HK-2 (cell line): ENCODE measurements at regions not wholly inside any gene's neighbourhood (a gene's known extent, or its start where the extent isn't known, plus 50 kb on each side); places are given as distances from the start of the nearest gene placed in this dataset.

Source experiments
- DNase-seq: peaks from one replicate; pipeline ENCODE4 v3.0.0-alpha.2; 2018; ENCODE audit not compliant: unreplicated experiment

DNA sequence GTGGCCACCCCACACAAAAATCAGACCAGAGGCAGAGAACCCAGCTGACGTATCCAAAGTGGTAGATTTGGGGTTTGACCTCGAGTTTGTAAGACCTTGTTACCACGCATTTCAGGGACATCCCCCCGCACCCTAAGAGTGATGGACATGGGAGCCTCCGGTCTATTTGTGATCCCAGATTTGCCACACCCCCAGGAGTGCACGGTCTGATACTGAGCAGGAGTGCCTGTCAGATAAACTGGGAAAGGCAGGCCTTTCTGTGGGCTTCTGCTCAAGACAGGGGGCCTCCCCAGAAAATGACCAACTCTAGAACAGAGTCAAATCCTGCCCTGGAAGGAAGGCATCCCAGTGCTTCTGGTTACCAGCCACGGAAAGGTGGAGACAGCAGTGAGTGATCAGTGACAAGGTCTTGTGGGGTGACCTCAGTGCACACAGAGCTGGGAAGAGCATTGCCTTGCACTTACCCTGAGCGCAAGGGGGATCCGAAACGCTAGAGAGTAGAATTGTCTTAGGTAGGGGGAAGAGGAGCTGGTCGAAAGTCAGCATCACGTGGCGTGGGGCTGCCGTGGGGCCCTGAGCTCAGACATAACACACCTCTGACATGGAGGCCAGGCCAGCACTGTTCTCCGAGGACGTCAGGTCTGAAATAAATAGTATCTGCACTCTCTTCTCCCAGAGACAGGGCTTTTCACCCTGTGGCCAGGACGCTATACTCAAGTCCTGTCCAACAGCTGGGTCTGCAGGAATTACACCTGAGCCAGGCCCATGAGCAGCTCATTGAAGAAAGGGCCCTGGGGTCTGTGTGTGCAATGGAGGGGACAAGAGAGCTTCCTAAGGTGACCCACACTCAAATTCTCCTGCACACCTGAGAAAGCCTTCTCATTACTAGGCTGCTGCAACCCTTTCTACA, 242.4 kb upstream of the SALL3 start:
- no peak for DNase-seq

DNA sequence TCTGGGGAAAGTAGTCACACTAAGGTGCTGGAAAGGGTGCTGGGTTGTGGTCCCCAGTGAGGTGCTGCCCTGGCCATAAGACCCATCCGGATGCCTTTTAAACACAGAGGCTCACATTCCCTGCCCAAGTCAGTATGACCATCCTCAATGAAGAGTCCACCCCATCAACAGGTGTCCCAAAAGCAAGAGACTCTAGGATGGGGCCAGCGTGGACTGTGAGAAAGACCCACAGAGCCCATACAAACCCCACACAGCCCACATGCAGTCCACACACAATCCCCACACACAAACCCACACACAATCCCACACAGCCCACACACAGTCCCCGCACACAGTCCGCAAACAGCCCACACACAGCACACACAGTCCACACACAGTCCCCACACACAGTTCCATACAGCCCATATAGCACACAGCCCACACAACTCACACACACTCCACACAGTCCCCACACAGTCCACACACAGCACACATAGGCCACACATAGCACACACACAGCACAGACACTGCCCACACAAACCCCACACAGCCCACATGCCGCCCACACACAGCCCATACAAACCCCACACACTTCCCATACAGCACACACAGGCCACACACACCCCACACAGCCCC, 241.4 kb upstream of the SALL3 start:
- no peak for DNase-seq

DNA sequence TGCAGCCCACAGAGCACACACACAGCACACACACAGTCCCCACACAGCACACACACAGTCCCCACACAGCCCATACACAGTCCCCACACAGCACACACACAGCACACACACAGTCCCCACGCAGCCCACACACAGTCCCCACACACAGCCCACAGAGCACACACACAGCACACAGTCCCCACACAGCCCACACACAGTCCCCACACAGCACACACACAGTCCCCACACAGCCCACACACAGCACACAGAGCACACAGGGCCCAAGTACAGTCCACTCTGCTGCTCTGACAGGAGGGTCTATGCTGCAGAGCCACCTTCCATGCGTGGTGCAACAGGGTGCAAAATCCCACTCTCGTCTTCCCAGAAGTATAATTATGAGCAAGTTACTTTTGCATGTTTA, 240.5 kb upstream of the SALL3 start:
- no peak for DNase-seq

- no peak for DNase-seq
Measured at GRCh38 chr18:78739882-78740677, 239.5 kb upstream of the SALL3 start.

DNA sequence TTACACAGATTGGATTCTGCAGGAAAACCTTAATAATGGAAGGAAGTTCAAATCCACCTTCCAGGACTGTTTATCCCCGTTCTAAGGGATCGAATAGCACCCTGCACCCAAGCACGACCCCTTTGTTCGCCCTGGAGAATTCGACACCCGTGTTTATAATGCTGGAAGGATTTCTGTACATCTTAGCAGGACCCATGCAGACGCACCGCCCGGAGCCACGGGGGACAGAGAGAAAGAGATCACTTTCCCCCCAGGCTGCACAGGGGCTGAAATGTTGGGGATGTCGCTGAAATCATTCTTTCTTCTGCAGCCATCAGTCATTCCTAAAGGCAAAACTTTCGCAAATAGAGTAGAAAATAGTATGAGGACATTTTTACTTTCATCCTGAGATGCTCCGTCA, 238.7 kb upstream of the SALL3 start:
- no peak for DNase-seq

GRCh38 chr18:78741381-78742217, 238.0 kb upstream of the SALL3 start:
- no peak for DNase-seq

DNA sequence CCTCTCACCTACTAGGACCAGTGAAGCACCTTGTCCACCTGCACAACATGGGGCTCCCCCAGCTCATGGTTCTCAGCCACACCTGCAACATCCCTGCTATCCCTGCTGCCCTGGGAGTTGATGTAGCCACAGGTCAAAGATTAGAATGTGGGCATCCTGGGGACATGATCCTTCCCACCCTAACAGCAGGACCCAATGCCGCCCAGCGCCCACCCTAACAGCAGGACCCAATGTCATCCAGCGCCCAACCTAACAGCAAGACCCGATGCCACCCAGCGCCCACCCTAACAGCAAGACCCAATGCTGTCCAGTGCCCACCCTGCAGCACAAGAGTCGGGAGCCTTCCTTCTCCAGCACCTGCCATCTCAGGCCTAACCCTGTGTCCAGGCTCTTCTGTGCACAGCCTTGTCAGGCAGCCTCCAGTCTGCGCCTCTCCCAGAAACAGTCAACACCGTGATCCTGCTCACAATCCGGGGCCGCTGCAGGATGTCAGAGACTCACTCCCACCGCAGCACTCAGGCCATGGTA, 237.3 kb upstream of the SALL3 start:
- DNase-seq = no peak

- no peak for DNase-seq
Measured at GRCh38 chr18:78743078-78743477, 236.5 kb upstream of the SALL3 start.

DNA sequence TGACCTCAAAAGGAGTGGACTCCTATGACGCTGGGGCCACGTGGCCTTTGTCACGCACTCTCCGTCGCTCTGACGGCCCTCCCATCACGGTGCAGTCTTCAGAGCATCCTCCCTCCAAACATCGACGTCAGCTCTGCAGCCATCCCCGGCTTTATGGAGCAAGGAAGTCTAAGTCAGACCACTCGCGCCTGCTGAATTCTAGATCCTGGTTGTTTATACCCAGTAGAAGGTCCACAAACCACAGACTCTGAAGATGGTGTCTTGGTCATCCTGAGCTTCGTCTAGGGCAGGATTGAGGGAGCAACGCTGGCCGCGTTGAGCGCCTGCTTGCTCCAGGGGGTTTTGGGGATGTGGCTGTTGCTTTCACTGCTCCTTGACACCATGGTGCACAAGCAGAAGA, 228.0 kb upstream of the SALL3 start:
- DNase-seq = no peak

DNA sequence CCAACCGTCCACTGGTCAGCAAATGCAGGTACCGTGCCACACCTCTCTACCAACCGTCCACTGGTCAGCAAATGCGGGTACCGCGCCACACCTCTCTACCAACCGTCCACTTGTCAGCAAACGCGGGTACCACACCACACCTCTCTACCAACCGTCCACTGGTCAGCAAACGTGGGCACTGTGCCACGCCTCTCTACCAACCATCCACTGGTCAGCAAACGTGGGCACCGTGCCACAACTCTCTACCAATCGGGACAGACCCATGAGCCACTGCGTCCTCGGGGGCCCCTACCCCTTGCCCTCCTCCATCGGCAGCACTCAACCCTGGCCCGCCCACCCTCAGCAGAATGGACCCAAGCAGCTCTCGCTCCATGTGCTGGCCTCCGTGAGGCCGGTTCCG, 226.4 kb upstream of the SALL3 start:
- DNase-seq = no peak

GRCh38 chr18:78754311-78755043, 225.1 kb upstream of the SALL3 start:
- DNase-seq = no peak

DNA sequence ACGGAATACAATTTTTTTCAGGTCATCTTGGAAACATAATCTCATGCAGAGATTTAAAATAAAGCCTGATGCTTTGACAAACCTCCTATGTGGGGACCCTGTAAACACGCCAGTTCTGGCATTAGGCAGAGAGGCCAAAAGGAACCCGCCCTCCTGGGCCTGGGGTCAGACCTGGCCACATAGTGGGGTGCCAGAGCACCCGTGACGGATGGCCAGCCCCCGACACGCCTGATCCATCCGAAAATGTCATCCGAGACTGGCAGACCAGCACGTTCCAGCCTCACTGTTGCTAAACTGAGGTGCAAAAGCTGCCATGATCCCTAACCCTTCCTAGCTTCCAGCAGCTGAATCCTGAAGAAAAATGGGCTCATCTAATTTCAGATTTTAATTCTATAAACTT, 222.6 kb upstream of the SALL3 start:
- DNase-seq = no peak

GRCh38 chr18:78758496-78758895, 221.1 kb upstream of the SALL3 start:
- no peak for DNase-seq

DNA sequence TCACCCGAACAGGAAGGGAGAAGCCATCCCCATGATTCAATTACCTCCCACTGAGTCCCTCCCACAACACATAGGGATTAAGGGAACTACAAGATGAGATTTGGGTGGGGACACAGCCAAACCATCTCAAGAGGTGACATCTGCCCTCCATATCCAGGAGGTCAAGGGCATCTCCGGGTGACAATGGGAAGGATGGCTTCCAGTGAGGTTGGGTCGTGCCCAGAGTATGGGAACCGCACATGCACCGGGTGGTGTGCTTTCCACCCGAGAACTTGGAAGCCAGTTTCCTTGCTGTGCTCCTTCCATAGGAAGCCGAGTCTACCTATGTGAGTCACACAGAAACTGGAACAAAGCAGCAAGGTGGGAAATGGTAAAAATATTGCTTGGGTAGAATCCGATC, 216.9 kb upstream of the SALL3 start:
- DNase-seq = no peak

DNA sequence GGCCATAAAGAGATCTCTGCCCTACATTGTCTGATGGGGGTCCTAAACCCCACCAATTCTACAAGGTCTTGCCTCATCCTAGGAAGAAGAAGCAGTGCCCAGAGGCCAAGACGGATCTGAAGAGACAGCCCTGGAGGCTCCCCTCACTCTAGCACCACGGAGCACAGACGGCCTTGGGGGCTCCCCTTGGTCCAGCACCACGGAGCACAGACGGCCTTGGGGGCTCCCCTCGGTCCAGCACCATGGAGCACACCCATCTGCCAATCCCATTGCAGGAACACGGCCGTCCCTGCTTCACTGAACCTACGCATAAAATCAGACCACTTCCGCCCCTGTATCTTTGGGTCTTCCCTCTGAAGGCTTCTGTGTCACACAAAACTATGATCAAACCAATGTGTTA, 215.1 kb upstream of the SALL3 start:
- DNase-seq = no peak

- no peak for DNase-seq
Measured at GRCh38 chr18:78765142-78765541, 214.5 kb upstream of the SALL3 start.

DNA sequence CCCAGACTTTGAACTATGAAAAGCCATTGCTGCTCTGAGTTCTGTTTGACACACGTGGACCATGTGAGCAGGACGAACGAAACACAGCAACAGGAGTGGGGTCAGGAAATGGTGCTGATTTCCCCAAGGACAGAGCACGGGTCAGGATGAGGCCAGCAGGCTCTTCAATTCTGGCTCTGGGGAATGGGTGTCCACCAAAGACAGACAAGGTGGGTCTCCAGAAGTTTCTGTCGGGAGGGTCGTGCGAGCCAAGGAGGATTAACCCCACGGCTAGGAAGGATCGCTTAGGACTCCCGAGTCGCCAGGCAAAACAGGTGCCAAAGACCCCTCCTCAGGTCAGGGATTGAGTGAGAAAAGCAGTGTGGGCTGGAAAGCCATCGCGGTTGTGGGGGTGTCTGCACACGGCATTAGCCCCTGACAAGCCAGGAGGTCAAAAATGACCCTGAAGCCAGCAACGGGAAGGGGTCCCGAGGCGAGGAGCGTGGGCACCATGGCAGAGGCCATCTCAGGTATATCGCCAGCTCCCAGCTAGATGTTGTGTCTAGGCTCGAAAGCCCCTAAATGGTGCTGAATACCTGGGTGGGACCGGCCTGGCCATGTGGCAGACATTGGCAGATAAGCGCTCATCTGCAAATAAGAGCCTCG, 213.9 kb upstream of the SALL3 start:
- DNase-seq = no peak

DNA sequence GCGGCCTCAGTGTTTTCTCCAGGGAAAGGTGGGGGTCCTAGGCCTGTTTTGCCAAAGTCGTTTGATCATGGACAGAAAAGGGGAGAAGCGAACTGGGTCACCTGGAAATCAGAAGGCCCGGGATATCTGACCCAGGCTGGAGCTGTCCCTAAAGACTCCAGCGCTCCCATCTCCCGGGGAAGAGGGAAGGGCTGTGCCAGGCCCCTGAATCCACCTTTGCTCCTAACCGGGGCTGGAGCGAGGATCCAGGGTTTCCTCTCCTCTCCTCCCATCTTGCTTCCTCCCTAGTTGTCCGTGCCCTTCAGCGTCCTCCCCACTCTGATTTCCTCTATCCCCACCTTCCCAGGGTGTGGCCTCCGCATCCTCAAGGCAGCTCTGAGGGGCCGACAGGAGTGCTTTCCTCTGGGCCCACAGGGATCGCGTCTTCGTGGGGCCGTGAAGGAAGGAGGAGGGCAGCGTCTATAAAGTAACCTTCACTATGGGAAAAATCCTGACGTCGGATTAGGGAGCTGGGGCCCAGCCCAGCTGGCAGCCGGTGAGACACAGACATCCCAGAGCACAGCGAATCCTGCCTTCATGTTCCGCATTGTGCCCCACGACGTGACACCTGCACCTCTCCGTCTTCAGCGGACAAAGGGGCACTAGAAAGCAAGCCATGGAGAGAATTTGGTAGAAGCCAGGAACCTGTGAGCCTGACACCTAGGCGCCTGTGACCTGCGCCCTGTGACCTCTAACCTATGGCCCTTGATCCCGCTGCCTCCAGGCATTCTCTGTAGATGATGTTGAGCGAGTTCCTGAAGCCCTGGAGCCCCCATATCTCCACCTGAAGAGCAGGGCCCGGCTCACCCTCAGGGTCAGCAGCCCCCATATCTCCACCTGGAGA, 212.7 kb upstream of the SALL3 start:
- DNase-seq = no peak

- DNase-seq = no peak
Measured at GRCh38 chr18:78767648-78768071, 212.0 kb upstream of the SALL3 start.
